GM21515 (cell line): ENCODE measurements at regions not wholly inside any gene's neighbourhood (a gene's known extent, or its start where the extent isn't known, plus 50 kb on each side); places are given as distances from the start of the nearest gene placed in this dataset.

Experiments
- ATAC-seq: cut with Tn5 transposase; IDR thresholded peaks from one replicate; pipeline ENCODE4 v1.9.1; 2021; ENCODE audit not compliant: unreplicated experiment

DNA sequence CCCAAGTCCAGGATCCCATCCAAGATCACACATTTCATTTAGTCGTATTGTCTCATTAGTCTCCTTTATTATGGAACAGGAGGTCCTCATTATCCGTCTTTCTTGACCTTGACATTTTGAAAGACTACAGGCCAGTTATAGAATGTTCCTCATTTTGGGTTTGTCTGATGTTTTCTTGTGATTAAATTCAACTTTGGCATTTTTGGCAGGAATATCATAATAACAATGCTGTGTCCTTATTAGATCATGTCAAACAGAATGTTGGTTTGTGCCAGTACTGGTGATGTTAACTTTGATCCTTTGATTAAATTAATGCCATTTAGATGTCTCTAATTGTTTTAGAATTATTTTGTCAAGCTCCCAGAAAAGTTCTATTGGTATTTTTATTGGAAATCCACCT, 106.5 kb upstream of the FRY start:
- ATAC-seq = no peak

DNA sequence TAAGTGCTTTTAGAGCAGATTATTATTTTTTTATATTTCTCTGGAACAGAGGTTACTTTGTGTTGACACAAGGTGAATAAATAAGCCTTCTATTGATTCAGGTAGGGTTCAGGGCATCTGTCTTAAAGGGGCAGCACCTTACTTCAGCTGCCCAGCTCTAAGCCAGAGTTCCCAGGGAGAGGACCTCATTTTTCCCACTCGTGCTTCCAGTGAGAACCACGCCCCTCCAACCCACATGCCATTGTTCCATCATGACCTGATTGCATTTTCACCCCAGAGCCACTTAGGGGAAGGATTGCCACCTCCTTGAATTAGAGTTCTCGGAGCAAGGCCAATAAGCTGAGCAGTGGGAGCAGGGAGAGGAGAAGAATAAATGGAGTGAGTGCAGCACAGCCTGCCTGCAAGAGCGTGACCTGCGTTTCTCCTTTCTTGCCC, 104.3 kb upstream of the FRY start:
- ATAC-seq = no peak

GRCh38 chr13:31929031-31929770, 102.4 kb upstream of the FRY start:
- no peak for ATAC-seq

DNA sequence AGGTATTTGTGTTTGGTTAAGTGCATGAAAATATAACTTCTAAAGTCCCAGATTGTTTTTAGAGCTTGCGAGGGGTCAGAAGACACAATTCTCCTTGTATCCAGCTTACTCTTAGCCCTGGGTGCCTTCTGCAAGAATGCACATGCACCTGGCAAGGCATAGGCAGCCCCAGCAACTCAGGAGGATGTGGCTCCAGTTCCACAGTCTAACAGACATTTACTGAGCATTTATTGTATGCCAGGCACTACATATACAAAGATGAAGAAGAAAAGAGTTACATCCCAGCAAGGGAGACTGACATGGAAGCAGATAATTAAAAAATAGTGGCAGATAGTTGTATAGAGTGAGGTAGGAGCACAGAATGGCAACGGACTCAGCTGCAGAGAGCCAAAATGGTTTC, 101.1 kb upstream of the FRY start:
- ATAC-seq = peak; percentile 31

GRCh38 chr13:31930901-31931522, 100.6 kb upstream of the FRY start:
- ATAC-seq = peak; percentile 96

DNA sequence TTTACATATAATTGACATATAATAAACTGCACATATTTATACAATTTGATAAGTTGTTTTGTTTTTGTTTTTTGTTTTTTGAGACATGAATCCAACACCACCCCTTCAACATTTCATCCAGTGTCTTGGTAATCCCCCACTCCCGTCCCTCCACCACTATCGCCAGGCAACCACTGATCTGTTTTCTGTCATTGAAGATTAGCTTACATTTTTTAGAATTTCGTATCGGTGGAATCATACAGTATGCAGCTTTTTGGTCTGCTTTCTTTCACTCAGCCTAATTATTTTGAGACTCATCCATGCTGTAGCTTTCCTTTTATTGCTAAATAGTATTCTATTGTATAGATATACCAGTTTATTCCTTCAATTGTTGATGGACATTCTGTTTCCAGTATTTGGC, 94.1 kb upstream of the FRY start:
- no peak for ATAC-seq

- ATAC-seq = no peak
Observed at GRCh38 chr13:31940076-31940475, 91.5 kb upstream of the FRY start.

DNA sequence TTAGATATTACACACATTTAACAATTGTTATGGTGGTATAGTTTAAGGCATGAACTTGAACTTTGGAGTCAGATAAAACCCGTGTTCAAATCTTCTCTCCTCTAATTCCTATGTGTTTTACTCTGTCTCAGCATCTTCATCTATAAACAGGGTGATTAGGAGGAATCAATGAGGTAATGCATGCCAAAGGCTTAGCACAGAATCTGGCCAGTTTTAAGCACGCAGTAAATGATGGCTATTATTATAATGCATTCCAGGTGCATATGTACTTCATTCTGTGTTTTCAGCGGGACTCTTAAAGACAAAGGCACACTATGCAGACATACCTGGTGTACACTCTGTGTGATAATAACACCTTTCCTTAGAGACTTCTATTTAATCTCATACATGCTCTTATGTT, 88.0 kb upstream of the FRY start:
- no peak for ATAC-seq

GRCh38 chr13:31944262-31945160, 87.1 kb upstream of the FRY start:
- no peak for ATAC-seq

DNA sequence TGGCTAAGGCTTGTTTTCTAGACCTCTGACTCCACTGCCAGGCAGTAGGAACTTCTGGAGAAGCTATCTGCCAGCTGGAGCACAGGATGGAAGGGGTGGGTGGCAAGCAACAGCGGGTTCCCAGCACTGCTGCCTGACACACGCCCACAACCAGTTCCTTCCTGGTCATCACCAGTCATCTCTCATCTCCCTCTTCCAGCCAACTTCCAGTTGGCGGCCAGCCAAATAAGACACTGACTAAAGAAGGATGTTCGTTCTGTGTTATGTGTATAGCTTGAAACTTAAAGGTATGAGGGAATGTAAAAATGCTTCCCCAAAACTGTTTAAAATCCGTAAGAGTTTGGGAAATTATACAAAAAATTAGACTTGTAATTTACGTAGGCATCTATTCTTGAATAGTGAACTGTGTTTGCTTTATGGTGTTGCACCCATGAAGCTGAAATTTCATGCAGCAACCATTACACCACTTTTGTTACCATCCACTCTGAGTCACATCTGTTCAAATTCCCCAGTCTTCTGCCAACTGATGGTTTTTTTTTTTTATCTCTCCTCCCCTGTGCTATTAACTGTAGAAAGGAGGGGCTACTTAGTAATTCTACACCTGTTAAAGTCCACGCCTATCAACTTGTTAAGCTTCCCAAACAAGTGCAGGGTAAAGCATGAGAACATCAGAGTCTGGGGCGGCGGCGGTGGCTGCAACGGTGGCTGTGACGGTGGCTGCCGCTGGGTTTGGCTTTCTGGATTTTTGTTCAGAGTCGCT, 86.2 kb upstream of the FRY start:
- ATAC-seq = no peak

DNA sequence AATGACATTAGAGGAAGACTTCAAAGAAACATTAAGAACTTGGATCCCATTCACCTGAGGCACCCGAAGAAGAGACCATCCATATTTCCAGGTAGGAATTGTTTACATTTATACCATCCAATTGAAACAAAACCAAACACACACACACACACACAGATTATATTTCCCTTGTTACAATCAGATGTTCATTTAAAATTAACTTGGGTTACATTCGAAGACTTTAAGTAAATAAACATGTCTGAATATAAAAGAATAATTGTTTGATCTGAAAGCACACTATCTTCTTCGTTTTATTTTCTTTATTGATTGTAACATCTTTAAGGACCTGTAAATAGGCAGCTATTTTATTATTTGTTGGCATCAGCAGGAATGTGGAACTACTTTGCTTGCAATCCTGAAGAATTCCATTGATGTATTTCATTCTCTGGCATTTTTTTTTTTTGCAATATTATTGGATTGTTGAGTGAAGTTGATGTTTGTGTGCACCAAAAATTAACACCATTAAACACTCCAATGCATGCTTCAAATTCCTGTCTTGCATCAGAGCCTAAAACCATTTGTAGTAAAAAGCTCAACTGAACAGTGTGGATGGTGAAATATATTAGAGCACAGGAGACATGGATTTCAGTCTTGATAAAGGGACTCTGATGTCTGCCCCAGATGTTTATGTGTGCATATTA, 85.3 kb upstream of the FRY start:
- ATAC-seq = no peak

DNA sequence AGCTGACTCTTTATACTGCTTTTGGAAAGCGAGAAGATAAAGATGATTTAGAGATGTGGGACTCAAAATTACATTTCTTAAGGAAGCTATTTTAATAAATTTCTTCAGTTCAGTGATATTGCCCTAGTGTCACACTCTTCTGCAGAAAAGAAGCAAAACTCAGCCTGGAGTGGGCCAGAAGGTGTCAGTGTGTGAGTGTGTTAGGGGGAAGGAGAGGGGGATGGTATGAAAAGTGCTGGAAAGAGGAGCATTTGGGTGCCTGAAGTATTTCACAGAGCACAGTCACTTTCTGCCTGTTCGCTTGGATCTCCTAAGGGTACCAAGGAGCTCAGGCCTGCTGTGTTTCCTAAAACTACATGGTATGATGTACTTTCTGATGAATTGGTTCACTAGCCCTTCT, 84.5 kb upstream of the FRY start:
- no peak for ATAC-seq

GRCh38 chr13:31947506-31947905, 84.1 kb upstream of the FRY start:
- no peak for ATAC-seq

DNA sequence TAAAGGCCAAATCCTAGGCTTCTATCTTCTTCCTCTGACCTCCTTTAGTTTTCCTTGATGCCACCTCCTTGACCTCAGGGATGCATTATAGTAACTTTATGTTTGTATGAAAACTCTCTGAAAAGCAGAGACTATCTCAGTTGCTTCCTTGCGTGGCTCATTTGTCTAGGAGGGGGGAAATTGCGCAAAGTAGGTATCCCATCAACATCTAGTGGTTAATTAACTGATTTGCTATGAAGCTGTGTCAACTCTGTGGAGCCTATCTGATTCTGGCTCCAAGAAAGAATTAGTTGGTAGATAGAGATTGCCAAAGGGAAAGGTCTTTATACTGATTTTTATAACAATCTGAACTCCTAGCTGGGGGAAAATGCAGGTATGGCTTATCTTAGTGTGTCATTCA, 82.1 kb upstream of the FRY start:
- ATAC-seq = no peak

- no peak for ATAC-seq
Observed at GRCh38 chr13:31950111-31950815, 81.3 kb upstream of the FRY start.

- peak; percentile 93 for ATAC-seq
Observed at GRCh38 chr13:31951215-31951678, 80.3 kb upstream of the FRY start.

GRCh38 chr13:31952641-31953380, 78.8 kb upstream of the FRY start:
- no peak for ATAC-seq

GRCh38 chr13:31955101-31955500, 76.5 kb upstream of the FRY start:
- ATAC-seq = no peak

DNA sequence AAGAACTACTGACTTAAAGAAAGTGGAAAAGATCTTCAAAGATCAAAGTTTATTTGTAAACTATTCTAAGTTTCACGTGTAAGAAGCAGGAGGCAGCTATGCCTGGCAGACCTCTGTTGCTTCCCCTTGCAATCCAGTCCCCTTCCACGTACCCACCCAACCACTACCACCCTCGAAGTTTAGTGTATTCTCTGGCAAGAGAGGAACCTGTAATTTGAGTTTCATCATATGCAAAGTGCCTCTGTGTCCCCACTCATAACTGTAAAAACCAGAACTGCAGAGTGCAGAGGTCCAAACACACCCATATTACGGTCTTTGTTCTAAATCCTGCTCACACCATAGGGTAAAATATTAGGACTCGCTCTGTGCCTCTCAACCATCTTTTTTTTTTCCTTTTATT, 75.8 kb upstream of the FRY start:
- no peak for ATAC-seq
